Neural cell (in vitro differentiated cells): ENCODE measurements at regions not wholly inside any gene's neighbourhood (a gene's known extent, or its start where the extent isn't known, plus 50 kb on each side); places are given as distances from the start of the nearest gene placed in this dataset.

Source experiments
- CTCF ChIP-seq: fragments of 450-650 bp; IDR thresholded peaks from 2 replicates; pipeline ENCODE4 v1.5.1; 2014; ENCODE audit warnings: antibody characterized with exemption, mild to moderate bottlenecking, moderate library complexity; ENCODE audit not compliant: poor library complexity, severe bottlenecking
- EP300 ChIP-seq: fragments of 450-650 bp; conservative IDR thresholded peaks from 2 replicates; pipeline ENCODE4 v1.6.1; 2014; ENCODE audit warnings: antibody characterized with exemption, mild to moderate bottlenecking, moderate library complexity; ENCODE audit not compliant: poor library complexity, severe bottlenecking
- EZH2 ChIP-seq: fragments of 200-600, 300-800 bp; shearing (Covaris generic), sonication (generic); IDR thresholded peaks from 2 replicates; pipeline ENCODE4 v1.6.1; 2014; ENCODE audit warnings: antibody characterized with exemption, low read length, borderline replicate concordance, mild to moderate bottlenecking; ENCODE audit not compliant: insufficient read depth, poor library complexity, severe bottlenecking
- POLR2AphosphoS5 ChIP-seq: IDR thresholded peaks from 2 replicates; pipeline ENCODE4 v1.6.1; 2012
- RAD21 ChIP-seq: fragments of 450-650 bp; conservative IDR thresholded peaks from 2 replicates; pipeline ENCODE4 v1.6.1; 2014; ENCODE audit warnings: antibody characterized with exemption, mild to moderate bottlenecking, moderate library complexity
- REST ChIP-seq: IDR thresholded peaks from 2 replicates; pipeline ENCODE4 v1.6.1; 2012; ENCODE audit warnings: borderline replicate concordance
- TAF1 ChIP-seq: IDR thresholded peaks from 2 replicates; pipeline ENCODE4 v1.6.1; 2012; ENCODE audit warnings: low read depth

- TF ChIP-seq CTCF: no peak
- TF ChIP-seq RAD21: no peak
- TF ChIP-seq EZH2: no peak
- no peak for TF ChIP-seq POLR2AphosphoS5
- TF ChIP-seq EP300: no peak
- TF ChIP-seq REST: no peak
- no peak for TF ChIP-seq TAF1
Observed at GRCh38 chr3:72086743-72087087, 301.8 kb upstream of the PROK2 start.
